HCT116 (cell line): ENCODE measurements at regions not wholly inside any gene's neighbourhood (a gene's known extent, or its start where the extent isn't known, plus 50 kb on each side); places are given as distances from the start of the nearest gene placed in this dataset.

Experiments
- EZH2phosphoT487 ChIP-seq: fragments of 200-600 bp; IDR thresholded peaks from 2 replicates; pipeline ENCODE4 v1.6.1; 2018; ENCODE audit warnings: antibody characterized with exemption, borderline replicate concordance
- YY1 ChIP-seq: IDR thresholded peaks from 2 replicates; pipeline ENCODE4 v1.6.1; 2011; ENCODE audit warnings: low read length, low read depth, moderate library complexity, mild to moderate bottlenecking; ENCODE audit not compliant: insufficient replicate concordance; ENCODE audit errors: extremely low read depth
- TF ChIP-seq, protein P1 (sequence below), 3 experiments: fragments of 200-600 bp in 1 of 3; sonication (generic) in 1 of 3; IDR thresholded peaks in 2 of 3; conservative IDR thresholded peaks in 1 of 3; 2 replicates each; pipeline ENCODE4 v1.5.1; 2012 to 2017; ENCODE audit warnings: low read depth in 2 of 3, low read length in 2 of 3, antibody characterized with exemption in 1 of 3, borderline replicate concordance in 1 of 3, control low read depth in 1 of 3, mild to moderate bottlenecking in 1 of 3, mixed read lengths in 1 of 3, mixed run types in 1 of 3, moderate library complexity in 1 of 3; ENCODE audit not compliant: insufficient read depth in 1 of 3

DNA sequence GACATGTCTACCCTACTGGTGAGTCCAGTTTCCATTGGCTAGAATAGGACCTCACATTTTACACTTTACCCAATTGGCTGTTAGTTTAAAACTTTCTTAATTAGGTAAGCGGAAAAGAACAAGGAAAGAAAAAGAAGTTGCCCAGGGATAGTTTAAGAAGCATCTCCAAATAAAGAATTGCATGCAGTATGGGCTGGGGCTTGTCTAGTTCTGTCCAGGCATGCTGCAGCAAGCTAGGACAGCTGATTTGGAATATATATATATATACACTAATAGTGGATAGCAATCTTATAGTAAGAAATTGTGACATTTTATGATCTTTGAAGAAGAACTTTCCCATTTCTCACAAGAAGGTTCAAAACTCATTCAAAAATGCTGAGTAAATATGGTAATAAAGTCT, 90.0 kb upstream of the ERBB4 start:
- TF ChIP-seq, protein P1, sequence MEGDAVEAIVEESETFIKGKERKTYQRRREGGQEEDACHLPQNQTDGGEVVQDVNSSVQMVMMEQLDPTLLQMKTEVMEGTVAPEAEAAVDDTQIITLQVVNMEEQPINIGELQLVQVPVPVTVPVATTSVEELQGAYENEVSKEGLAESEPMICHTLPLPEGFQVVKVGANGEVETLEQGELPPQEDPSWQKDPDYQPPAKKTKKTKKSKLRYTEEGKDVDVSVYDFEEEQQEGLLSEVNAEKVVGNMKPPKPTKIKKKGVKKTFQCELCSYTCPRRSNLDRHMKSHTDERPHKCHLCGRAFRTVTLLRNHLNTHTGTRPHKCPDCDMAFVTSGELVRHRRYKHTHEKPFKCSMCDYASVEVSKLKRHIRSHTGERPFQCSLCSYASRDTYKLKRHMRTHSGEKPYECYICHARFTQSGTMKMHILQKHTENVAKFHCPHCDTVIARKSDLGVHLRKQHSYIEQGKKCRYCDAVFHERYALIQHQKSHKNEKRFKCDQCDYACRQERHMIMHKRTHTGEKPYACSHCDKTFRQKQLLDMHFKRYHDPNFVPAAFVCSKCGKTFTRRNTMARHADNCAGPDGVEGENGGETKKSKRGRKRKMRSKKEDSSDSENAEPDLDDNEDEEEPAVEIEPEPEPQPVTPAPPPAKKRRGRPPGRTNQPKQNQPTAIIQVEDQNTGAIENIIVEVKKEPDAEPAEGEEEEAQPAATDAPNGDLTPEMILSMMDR (IDR thresholded peaks at IDR 0.05 in 2 of 3, conservative IDR thresholded peaks at IDR 0.05 in 1 of 3; ENCODE audit: borderline replicate concordance in 1 of 3, insufficient read depth in 1 of 3, low read depth in 2 of 3, low read length in 2 of 3), result no peak
- TF ChIP-seq EZH2phosphoT487, result no peak
- no peak for TF ChIP-seq YY1
